CD4-positive, alpha-beta T cell treated with Interleukin-10 for 1 hour (primary cell): ENCODE measurements at regions not wholly inside any gene's neighbourhood (a gene's known extent, or its start where the extent isn't known, plus 50 kb on each side); places are given as distances from the start of the nearest gene placed in this dataset.

Source experiments
- DNase-seq: peaks from one replicate; pipeline ENCODE4 v3.0.0-alpha.2; 2020

DNA sequence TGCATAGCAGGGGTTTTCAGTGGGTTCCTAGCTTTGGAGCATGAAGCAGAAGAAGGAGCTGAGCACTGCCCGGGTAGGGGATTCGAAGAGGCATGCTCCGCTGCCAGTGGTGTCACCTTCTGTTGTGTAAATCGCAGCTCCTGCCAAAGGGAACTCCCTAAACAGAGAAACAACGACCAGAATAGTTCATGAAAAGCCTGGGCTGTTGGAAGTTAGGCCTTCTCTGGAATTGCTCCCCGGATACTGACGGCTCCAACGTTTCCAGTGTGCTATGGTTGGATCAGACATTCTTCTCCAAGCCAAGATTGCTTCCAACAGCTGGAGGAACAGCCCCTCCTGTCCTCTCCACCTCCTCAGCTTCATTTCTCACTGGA, 546.0 kb upstream of the FZD8 start:
- no peak for DNase-seq

DNA sequence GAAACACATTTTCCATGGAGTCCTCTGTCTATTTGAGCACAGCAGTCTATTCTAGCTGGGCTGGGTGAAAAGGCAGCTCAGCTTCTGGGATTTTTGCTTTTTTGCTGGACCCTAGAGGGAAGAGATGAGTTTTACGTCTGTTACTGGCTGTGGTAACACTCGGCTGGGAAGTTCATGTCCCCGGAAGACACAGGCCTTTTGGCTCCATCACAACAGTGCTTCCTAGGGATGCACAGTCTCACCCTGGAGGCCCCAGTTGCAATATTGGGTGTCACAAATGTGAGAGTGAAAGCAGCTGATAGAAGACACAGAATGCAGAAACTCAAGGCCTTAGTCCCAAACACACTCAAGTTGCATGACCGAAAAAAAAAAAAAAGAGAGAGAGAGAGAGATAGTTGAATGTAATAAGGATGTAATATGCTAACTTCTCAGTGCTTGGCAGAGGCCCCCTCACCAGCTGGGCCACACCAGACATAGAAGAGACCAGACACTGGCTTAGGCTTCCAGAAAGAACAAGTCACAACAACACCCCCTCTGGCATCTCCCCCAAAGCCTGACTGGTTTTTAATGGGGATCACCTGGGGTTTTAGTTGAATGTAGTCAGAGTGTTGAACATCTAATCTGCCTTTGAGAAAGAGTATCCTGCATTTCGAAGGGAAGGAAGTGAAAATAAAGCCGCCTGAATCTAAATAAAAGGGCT, 545.4 kb upstream of the FZD8 start:
- DNase-seq = no peak

DNA sequence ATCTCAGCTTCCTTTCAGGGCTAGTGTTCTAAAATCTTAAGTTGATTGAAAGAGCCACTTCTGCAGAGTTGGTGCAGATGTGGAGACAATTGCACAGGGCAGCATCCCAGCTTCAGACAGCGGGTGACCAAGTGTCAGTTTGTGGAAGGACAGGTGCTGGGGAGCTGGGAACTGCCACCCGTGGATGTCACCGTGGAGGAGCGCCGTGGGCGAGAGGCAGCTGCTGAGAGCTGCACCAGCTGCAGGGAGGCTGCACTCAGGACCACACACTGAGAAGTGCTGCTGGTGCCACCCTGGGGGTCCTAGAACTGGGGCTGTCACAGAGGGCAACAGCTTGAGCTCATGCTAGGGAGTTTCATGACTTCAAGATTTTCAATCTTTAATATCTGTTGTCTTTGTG, 543.0 kb upstream of the FZD8 start:
- no peak for DNase-seq

DNA sequence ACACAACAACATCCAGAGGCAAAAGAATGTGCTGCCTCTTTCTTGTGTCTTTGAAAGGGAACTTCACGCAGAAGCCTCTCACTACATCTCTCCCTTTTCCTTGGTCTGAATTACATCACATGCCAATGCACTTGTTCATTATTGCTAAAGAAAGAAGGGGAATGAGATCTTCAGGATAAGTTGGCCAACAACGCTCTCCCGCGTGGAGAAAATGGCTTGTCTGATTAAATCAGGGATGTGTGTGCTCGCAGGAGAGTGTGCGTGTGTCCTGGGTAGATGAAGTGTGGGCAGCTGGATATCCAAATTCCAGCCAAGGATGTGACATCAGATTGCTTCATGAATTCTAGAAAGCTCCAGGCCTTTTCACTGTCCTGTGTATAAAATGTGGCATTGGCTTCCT, 541.6 kb upstream of the FZD8 start:
- DNase-seq = no peak

DNA sequence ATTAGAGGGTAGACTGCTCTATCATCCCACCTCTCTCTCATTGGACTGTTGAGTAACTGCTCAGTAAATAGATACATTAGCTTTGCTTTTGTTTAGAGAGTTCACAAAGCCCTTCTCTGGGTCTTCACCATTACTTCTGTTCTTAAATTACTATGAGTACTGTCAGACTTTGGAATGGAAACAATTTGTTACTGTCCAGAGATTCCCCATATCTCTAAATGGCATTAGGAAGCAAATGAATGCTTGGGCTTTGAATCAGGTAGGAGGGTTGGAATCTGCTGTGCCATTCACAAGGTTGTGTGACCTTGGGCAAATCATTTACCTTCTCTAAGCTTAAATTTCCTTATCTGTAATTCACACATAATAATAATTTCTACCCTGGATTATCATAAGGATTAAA, 541.0 kb upstream of the FZD8 start:
- no peak for DNase-seq

DNA sequence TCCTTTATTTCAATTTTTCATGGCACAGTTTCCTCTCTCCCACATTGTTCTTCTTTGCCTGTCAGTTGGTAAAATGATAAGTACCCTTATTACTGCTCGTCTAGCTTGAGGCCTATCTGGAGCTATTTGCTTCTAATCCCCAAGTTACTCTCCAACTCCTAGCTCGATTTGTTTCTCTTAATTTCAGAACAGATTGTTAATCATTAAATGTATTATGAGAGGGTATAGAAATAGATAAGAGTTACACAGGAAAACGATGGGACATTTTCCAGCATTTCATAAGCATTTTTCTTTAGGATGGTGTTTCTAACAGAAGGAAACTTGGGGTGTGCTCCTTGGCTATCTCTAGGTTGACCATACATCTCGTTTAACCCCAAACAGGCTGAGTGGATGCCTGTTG, 540.5 kb upstream of the FZD8 start:
- DNase-seq = no peak

- no peak for DNase-seq
These were observed 540.1 kb upstream of the FZD8 start for GRCh38 chr10:36182179-36182566.

GRCh38 chr10:36181426-36182178, 539.5 kb upstream of the FZD8 start:
- DNase-seq = no peak

GRCh38 chr10:36178616-36179015, 536.5 kb upstream of the FZD8 start:
- DNase-seq = no peak

DNA sequence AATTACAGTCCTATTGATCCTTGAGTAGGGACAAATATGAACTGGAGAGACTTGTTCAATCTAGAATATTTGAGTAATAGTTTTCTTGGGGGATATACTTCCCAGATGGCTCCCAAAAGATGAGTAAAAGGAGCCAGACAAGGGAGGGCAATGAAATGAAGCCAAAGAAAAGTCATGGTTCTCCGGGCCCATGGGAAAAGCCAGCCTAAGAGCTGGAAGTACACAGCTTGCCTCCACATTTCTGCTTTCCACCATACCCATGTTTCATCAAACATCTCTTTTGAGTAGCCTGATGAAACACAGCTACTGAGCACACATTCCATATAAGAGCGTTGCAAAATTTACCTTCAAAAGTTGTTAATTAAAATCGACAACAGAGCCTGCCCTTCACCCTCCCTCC, 535.0 kb upstream of the FZD8 start:
- DNase-seq = no peak

GRCh38 chr10:36175954-36176353, 533.9 kb upstream of the FZD8 start:
- DNase-seq = no peak

DNA sequence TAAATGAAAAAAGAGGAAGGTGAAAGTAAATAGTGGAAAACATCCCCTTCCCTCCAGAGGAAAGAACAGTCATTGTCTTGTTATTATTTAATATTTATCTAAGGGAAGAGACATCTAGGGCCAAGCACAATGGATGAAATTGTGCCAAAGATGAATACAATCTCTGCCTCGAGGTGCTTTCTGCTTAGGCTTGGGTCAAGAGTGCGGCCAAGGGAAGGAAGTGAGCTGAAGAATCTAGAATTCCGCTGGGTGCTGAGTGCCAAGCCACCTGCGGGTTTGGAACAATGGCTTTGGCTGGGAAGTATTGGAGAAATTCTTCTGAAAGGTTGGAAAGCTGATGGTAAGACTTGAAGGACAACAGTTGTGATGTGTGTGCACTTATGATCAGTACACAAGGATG, 531.3 kb upstream of the FZD8 start:
- no peak for DNase-seq

GRCh38 chr10:36171953-36172940, 530.2 kb upstream of the FZD8 start:
- no peak for DNase-seq

DNA sequence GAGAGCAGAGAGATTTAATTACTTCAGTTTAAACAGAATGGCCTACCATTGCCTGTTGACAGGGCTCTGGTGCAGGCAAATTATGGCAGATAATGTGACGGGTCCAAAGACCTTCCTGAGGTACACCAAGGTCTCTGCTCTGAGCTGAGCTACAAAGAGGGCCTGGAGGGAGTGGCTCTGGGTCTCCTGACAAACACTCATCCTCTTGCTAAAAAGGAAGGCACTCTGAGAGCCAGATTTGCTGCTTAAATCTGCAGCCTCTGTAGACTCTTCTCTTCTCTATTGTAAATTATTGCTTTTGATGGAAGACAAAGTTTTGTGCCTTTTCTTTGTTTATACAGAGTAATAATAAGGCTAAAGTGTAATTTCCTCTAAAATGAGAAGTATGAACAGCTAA, 529.5 kb upstream of the FZD8 start:
- no peak for DNase-seq

DNA sequence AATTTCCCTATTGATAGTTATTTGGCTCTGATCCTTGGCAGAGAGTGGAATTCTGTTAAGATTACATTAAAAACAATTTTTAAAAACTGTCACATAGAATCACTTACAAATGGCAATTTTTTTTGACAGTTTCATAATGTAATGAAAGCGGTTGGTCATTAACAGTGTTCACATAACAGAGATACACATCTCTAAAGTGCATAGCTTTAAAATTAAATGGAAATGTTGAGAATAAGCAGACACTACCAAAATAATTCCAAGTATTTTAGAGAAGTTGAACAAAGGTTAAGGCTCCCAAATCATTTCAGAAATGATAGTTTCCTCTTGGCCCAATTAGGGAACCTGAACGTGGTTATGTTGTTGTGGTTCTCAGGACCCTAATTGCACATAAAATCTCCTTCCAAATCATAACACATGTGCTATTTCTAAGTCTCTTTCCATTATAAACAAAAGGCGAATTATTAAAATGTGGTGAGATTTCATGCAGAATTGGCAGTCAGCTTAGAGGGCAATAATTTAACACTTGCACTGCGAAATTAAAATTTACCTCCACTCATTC, 528.9 kb upstream of the FZD8 start:
- no peak for DNase-seq

- no peak for DNase-seq
These were observed 528.1 kb upstream of the FZD8 start for GRCh38 chr10:36170142-36170719.

- no peak for DNase-seq
These were observed 526.7 kb upstream of the FZD8 start for GRCh38 chr10:36168777-36169176.

DNA sequence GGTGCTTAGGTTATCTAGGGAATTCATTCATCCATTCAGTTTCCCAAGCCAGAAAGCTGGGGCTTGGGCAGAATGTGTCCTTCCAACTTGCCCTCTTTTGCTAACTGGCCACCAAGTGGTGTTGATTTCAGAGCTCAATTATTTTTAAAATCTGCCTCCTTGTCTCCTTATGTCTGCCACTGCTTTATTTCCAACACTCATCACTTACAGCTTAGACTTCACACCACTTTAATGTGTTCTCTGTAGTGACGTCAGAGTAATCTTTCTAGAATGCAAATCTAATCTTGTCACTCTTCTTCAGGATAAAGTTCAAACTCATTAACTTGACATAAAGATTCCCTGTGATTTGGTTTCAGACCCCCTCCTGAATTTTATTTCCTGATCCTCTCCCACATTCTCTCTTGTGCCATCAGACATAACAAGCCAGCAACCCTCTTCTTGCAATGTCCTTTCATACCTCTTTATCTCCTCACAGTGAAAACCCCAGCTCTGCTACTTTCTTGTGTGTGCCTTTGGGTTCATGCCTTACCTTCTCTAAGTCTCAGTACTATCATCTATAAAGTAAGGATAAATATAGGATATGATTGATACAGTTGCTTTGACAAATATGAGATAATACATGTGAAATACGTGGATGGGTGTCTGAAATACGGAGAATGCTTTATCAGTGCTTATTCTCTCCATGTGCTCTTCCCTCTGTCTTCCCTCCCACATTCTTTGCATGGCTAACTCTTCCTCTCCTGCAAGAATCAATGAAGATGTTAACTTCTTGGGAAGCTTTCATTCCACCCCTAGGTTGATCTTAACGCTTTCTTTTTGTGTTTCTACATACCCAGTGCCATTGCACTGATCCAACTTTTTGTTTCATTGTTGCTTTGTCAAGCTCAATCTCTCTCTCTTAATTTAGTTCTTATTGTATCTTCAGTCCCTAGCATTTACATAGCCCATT, 522.7 kb upstream of the FZD8 start:
- no peak for DNase-seq

DNA sequence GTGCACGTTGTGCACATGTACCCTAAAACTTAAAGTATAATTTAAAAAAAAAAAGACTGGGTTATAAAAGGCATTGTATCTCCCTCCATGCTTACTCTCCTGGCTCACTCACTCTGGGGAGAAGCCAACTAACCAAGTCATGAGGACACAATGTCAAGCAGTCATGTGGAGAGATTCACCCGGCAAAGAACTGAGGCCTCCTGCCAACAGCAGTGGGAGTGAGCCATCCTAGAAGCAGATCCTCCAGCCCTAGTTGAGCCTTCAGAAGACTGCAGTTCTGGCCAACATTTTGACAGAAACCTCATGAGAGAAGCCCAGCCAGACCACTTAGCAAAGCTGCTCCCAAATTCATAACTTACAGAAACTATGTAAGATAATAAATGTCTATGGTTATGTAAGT, 521.7 kb upstream of the FZD8 start:
- DNase-seq = no peak

DNA sequence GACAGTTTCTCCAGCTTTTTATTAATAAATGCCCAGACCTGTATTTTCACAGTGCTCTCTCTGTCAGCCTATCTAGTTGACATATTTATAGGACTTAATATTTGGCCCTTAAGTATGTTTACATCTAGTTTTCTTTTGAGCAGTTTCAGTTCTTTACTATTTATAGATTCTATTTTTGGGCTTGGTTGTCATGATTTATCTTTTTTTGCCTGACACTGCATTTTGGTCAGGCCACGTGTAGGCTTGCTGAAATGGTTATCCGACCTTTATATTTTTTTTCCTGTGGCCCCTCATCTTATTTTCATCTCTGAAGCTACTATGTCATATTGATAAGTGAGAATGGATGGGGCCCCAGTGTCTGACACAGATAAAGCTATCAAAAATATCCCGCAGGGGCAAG, 515.4 kb upstream of the FZD8 start:
- no peak for DNase-seq

DNA sequence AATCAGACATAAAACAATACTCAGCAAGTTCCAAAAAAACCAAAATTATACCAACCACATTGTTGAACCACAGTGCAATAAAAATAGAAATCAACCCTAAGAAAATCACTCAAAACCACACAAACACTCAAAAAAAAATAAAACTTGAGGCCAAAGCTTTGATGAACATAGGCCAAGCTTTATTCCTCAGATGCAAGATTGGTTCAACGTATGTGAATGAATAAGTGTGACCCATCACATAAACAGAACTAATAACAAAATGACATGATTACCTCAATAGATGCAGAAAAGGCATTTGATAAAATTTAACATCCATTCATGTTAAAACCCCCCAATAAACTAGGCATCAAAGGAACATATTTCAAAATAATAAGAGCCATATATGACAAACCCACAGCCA, 506.1 kb upstream of the FZD8 start:
- DNase-seq = no peak

- no peak for DNase-seq
These were observed 505.4 kb upstream of the FZD8 start for GRCh38 chr10:36147529-36147928.
